Skeletal muscle satellite cell (primary cell): ENCODE measurements at regions not wholly inside any gene's neighbourhood (a gene's known extent, or its start where the extent isn't known, plus 50 kb on each side); places are given as distances from the start of the nearest gene placed in this dataset.

Experiments
- H3K27me3 ChIP-seq: 2 replicates; pipeline ENCODE4 v1.7.0; 2013; ENCODE audit warnings: low read length; ENCODE audit not compliant: control insufficient read depth, insufficient read depth
- H3K36me3 ChIP-seq: 2 replicates; pipeline ENCODE4 v1.7.0; 2013; ENCODE audit warnings: mild to moderate bottlenecking, control low read depth, low read length; ENCODE audit not compliant: insufficient read depth
- H3K4me1 ChIP-seq: 2 replicates; pipeline ENCODE4 v1.7.0; 2013; ENCODE audit warnings: low read length; ENCODE audit not compliant: control insufficient read depth, insufficient read depth
- H3K4me2 ChIP-seq: 2 replicates; pipeline ENCODE4 v1.7.0; 2013; ENCODE audit warnings: mild to moderate bottlenecking, low read length
- H3K4me3 ChIP-seq: 2 replicates; pipeline ENCODE4 v1.7.0; 2013; ENCODE audit warnings: low read length
- H3K9ac ChIP-seq: 2 replicates; pipeline ENCODE4 v1.7.0; 2013; ENCODE audit warnings: mild to moderate bottlenecking, low read depth, low read length, moderate library complexity
- H3K9me3 ChIP-seq: replicated peaks from 2 replicates; pipeline ENCODE4 v1.7.0; 2013; ENCODE audit warnings: mild to moderate bottlenecking, control low read depth, low read length

DNA sequence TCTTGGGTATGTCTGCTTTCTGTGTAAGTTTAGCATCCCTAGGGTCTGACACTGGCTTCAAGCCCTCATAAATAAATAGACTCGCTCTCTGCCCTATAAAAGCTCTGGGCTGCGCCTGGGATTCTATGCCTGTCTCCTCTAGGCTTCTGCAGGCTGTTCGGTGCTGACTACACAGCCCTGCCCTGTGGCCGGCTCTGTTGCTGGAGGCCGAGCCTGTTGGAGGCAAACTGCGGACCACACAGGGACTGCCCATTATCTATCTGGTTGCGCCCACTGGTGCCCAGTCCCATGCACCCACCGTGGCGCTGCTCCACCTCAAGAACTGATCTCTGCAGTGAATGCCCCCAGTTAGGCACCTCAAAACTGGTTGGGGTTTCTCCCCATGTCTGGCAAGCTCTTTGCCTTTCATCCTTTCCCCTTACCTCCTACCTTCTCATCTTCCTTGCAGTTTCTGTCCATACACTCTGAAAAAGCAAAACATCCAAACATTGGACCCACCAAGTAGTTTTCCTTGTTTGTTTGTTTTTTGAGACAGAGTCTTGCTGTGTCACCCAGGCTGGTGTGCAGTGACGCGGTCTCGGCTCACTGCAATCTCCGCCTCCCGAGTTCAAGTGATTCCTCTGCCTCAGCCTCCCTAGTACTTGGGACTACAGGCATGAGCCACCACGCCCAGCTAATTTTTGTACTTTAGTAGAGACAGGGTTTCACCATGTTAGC lies 207.2 kb downstream of the ERCC6L2 start:
- peaks cover 23% of the 10 kb centered on the region for H3K27me3 ChIP-seq
- H3K9me3 ChIP-seq, result no peaks in the 10 kb centered on the region
- no peak overlapping the region for H3K4me3 ChIP-seq
- H3K4me2 ChIP-seq, result no peak overlapping the region
- H3K4me1 ChIP-seq, result no peaks in the 10 kb centered on the region
- no peak overlapping the region for H3K9ac ChIP-seq
- no peaks in the 10 kb centered on the region for H3K36me3 ChIP-seq

DNA sequence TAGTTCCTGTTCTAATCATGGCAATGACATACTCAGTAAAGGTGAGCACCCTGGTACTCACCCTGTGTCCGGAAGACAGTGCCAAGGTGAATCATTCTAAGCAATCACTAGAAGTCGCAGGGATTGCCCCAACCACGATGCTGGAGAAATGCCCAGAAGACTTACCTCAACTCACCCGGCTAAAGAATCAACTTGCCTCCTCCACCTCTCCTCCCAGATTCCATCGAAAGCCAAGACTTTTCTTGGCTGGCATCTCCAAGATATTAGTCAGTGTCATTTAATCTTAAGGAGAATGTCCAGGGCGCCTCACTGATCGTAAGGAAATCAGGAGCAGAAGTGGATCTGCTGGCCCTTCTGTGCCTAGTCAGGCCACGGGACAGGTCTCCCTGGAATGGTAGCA lies 204.9 kb downstream of the ERCC6L2 start:
- no peaks in the 10 kb centered on the region for H3K9me3 ChIP-seq
- H3K27me3 ChIP-seq, result peaks cover 12% of the 10 kb centered on the region
- H3K4me1 ChIP-seq, result no peaks in the 10 kb centered on the region
- H3K4me2 ChIP-seq, result no peak overlapping the region
- no peaks in the 10 kb centered on the region for H3K36me3 ChIP-seq
- H3K4me3 ChIP-seq, result no peak overlapping the region
- no peak overlapping the region for H3K9ac ChIP-seq

DNA sequence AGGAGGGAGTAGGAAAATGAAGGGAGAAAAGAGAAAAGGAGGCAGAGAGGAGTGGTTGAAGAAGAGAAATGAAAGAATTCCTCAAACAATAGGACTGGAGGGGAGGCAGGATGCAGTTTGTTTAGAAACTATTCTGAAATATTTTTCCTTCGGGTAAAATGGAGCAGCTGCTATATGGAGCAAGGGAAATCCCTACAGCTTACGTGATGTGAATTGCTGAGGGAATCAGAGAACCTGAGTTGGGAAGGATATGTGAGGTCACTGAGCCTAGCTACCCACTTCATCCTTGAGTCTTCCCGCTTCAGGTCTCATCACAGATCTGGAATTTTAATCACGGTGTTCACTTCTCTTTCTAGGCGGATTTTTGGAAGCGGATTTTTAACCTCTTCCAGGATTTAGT lies 204.3 kb downstream of the ERCC6L2 start:
- Histone ChIP-seq H3K9me3 (no peaks in the 10 kb centered on the region), H3K36me3 (no peaks in the 10 kb centered on the region), H3K4me1 (no peaks in the 10 kb centered on the region), H3K9ac (no peak overlapping the region), H3K4me3 (no peak overlapping the region), H3K27me3 (peaks cover 12% of the 10 kb centered on the region), H3K4me2 (no peak overlapping the region)

DNA sequence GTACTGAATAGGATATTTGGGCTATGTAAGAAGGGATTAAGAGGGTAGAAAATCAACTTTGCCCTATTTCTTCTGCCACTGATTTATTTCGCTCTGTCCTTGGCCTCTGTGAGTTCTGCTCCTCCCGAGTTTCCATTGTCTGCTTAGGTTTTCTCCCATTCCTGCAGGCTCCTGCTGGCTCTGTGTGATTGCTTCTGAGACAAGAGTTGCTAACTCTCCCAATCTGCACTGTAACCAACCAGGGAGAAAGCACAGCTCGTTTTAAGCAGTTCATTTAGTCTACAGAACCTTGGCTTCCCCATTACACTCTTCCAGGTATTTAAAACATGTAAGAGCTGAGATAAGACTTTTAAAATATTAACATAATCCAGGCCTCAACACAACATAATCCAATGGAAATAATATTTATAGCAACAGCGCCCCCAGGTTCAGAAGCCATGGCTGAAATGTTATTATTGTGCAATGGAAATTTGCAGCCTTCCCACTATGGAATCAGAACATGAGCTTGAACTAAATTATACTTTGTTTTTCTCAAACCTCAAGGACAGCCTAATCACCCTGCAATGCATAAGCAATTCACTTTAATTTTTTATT lies 203.5 kb downstream of the ERCC6L2 start:
- no peaks in the 10 kb centered on the region for H3K4me1 ChIP-seq
- no peaks in the 10 kb centered on the region for H3K9me3 ChIP-seq
- no peaks in the 10 kb centered on the region for H3K36me3 ChIP-seq
- H3K9ac ChIP-seq, result no peak overlapping the region
- peaks cover 14% of the 10 kb centered on the region for H3K27me3 ChIP-seq
- H3K4me3 ChIP-seq, result no peak overlapping the region
- no peak overlapping the region for H3K4me2 ChIP-seq

DNA sequence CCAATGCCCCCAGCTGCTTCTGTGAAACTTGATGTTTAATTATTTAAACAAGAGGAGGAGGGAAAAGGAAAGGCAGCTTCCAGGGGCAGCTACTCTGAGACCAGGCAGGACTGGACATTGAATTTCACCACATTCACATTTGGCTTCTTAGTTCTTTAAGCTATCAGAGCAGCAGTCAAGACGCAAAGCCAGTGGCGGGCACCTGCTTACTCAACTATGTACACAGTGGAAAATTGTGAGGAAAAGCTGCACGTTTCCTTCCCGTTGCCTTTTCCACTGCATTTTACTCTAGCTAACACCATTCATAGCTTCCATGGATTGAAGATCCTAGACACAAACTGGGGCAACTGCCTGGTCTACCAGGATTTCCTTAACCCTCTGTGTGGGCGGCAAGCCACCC lies 200.3 kb downstream of the ERCC6L2 start:
- Histone ChIP-seq H3K9me3 (no peaks in the 10 kb centered on the region), H3K4me2 (no peak overlapping the region), H3K36me3 (no peaks in the 10 kb centered on the region), H3K4me3 (no peak overlapping the region), H3K9ac (no peak overlapping the region), H3K4me1 (no peaks in the 10 kb centered on the region), H3K27me3 (peaks cover 24% of the 10 kb centered on the region)

DNA sequence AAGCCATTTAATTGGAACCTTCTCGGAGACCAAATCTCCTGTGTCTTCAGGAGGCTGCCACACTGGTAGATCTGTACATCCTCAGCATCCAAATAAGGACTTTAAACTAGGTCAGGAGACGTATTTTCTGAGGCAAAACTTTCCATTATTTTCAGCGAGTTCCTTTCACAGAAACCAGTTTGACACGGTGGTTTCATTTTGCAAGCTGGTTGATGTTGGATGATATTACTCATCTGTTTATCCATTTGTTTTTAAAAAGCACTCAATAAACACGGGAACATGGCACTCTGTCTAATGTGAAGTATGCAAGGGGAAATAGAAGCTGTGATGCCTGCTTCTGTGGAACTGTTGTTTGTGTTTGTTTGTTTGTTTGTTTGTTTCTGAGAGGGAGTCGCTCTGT lies 199.6 kb downstream of the ERCC6L2 start:
- H3K36me3 ChIP-seq, result no peaks in the 10 kb centered on the region
- no peaks in the 10 kb centered on the region for H3K4me1 ChIP-seq
- H3K9ac ChIP-seq, result no peak overlapping the region
- H3K27me3 ChIP-seq, result peaks cover 21% of the 10 kb centered on the region
- H3K9me3 ChIP-seq, result no peaks in the 10 kb centered on the region
- no peak overlapping the region for H3K4me3 ChIP-seq
- no peak overlapping the region for H3K4me2 ChIP-seq

DNA sequence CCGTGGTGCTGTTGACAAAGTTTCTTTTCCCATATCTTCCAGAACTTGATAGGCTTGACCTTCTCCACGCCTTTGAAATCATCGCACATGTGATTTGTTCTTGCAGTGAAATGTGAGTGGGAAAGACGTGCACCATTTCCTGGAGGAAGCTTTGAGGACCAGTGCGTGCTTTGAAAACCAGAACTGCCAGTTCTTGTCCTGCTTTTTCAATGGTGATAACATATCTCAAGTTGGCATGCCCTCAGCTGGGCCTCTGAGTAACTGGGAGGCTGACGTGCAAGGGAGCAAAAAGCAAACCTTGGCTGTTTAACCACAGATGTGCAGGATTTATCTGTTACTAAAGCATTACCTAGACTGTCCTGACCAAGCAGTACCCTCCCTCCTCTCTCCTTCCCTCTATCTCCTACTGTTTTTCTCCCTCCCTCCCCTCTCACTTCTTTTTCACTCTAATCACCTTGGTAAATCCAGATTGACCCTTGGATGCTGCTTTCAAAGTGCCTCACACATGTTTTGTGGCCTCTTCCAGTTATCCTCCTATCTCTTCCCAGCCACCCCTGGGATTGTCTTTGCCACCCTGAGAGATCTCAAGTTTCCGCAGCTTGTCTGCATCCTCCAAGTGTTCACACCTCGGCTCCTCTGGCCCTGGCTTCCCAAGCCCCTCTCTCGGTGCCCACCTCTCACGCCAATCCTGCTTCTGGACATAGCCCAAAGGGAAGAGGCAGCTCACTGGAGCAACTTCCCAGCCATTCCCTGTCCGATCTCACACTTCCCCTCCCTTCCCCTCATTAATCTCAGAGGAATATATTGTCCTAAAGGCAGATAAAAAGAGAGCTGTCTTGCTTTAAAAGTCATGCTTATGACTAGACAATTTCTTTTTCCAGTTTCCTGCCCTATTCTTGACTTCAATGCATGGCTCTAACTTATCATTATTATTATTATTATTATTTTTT lies 198.3 kb downstream of the ERCC6L2 start:
- Histone ChIP-seq H3K9ac (no peak overlapping the region), H3K4me1 (no peaks in the 10 kb centered on the region), H3K4me2 (no peak overlapping the region), H3K27me3 (peaks cover 31% of the 10 kb centered on the region), H3K4me3 (no peak overlapping the region), H3K9me3 (no peaks in the 10 kb centered on the region), H3K36me3 (no peaks in the 10 kb centered on the region)

DNA sequence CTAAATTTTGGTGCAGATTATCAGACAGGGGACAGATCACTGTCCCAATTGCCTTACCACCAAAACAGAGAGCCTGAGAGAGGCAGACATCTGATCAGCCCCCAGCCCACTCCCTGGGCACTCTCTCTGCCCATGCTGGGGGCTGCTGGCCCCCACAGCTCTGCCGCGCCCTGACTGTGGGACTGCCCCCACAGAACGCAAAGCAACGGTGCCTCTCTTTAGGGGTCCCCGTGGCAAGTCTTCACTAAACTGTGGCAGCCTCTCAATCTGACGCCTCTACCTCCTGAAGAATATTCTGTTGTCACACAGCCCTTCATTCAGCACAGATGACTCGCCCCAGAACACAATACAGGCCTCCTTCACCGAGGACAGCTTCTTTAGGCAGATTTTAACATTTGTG lies 197.4 kb downstream of the ERCC6L2 start:
- Histone ChIP-seq H3K4me3 (no peak overlapping the region), H3K9me3 (no peaks in the 10 kb centered on the region), H3K36me3 (no peaks in the 10 kb centered on the region), H3K4me2 (no peak overlapping the region), H3K9ac (no peak overlapping the region), H3K27me3 (peaks cover 37% of the 10 kb centered on the region), H3K4me1 (no peaks in the 10 kb centered on the region)

DNA sequence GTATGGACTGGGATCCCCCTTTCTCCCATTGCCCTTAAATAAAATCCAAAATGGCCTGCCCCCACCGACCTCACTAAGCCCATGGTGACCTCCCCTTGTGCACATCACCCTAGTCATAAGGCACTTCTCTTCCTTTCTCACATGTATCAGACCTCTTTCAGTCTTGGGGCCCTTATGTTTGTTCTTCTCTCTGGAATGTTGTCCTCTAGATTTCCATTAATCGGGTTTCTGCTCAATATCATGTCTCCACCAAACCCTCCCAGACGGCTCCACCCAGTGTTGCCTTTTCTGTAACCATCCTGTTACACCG lies 196.3 kb downstream of the ERCC6L2 start:
- Histone ChIP-seq H3K4me3 (no peak overlapping the region), H3K36me3 (no peaks in the 10 kb centered on the region), H3K9me3 (no peaks in the 10 kb centered on the region), H3K4me1 (no peaks in the 10 kb centered on the region), H3K9ac (no peak overlapping the region), H3K4me2 (no peak overlapping the region), H3K27me3 (peaks cover 46% of the 10 kb centered on the region)

DNA sequence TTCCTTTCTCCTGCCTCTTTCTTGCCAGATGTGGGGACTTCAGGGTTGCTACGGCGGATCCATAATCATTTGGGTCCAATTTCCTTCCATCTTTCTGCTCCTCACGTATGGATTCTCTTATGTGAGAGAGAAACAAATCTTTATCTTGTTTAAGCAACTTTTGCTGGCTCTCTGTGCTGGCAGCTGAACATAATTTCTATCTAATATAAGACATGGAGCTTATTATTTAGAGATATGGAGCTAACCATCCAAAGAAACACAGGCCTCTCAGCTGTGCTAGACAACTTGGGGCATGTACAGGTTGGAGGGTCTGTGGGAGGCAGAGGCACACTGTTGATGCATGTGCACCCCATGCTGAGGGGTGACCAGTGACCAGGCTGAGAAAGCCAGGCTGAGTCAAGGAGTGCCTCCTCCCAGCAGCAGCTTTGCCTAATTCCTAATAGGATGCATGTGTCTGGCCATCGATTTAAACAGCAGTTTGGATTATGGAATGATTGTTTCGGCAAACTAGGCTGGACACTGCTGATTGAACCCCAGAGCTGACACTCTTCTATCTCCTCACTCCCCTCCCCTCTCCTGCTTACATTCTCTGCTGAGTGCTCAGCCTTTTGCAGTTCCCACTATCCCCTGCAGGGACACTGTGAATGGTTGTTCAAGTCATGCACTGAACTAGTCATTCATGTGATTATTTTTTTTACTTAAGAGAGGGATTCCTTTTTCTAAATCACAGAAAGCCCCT lies 195.8 kb downstream of the ERCC6L2 start:
- Histone ChIP-seq H3K9me3 (no peaks in the 10 kb centered on the region), H3K4me2 (no peak overlapping the region), H3K9ac (no peak overlapping the region), H3K27me3 (peaks cover 46% of the 10 kb centered on the region), H3K4me3 (no peak overlapping the region), H3K36me3 (no peaks in the 10 kb centered on the region), H3K4me1 (no peaks in the 10 kb centered on the region)

DNA sequence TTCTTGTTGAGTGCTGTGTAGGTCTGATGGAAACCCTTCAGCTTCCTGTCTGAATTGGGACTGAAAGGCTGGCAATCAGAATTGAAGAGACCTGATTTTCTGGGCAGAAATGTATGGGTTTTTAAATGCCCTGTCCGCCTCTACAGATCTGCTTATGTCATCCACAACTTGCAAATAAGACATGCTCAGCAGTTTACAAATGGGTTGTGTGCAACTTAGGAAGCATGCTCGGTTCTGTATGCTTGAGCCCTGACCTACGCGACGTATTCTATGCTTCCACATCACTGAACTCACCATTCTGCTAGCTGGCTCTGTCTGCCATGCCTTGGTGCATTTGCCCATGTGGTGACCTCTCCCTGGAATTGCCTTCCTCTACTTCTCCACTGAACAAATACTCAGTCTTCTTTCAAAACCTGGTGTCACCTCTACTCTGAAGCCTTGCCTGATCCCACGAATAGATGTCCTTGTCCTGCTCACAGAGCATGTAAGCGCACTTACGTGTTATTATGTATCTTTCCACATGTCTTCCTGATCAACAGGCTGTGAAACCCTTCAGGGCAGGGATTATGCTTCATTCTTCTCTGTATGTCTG lies 194.2 kb downstream of the ERCC6L2 start:
- no peaks in the 10 kb centered on the region for H3K9me3 ChIP-seq
- H3K27me3 ChIP-seq, result peaks cover 46% of the 10 kb centered on the region
- H3K4me3 ChIP-seq, result no peak overlapping the region
- H3K4me2 ChIP-seq, result no peak overlapping the region
- H3K36me3 ChIP-seq, result no peaks in the 10 kb centered on the region
- no peaks in the 10 kb centered on the region for H3K4me1 ChIP-seq
- H3K9ac ChIP-seq, result no peak overlapping the region
